Neural progenitor cell (in vitro differentiated cells): ENCODE measurements at regions not wholly inside any gene's neighbourhood (a gene's known extent, or its start where the extent isn't known, plus 50 kb on each side); places are given as distances from the start of the nearest gene placed in this dataset.

Source experiments
- DNase-seq: peaks from one replicate; pipeline ENCODE4 v3.0.0-alpha.2; 2016; ENCODE audit warnings: low spot score
- H2AFZ ChIP-seq: fragments of 200-600 bp; sonication (generic); replicated peaks from 2 replicates; pipeline ENCODE4 v1.6.1; 2016; ENCODE audit warnings: antibody characterized with exemption
- H3F3A ChIP-seq: fragments of 200-600 bp; sonication (generic); 2 replicates; pipeline ENCODE4 v1.6.1; 2016; ENCODE audit warnings: antibody characterized with exemption, low read depth
- H3K27ac ChIP-seq: fragments of 200-600 bp; sonication (generic); 2 replicates; pipeline ENCODE4 v1.5.1; 2016; ENCODE audit warnings: mild to moderate bottlenecking
- H3K27me3 ChIP-seq: fragments of 200-600 bp; sonication (generic); 2 replicates; pipeline ENCODE4 v1.6.1; 2016; ENCODE audit warnings: mild to moderate bottlenecking, moderate library complexity
- H3K36me3 ChIP-seq: fragments of 200-600 bp; sonication (generic); 2 replicates; pipeline ENCODE4 v1.5.1; 2016
- H3K4me1 ChIP-seq: fragments of 200-600 bp; sonication (generic); 2 replicates; pipeline ENCODE4 v1.6.1; 2016; ENCODE audit warnings: mixed run types
- H3K4me2 ChIP-seq: fragments of 200-600 bp; sonication (generic); 2 replicates; pipeline ENCODE4 v1.6.1; 2016
- H3K4me3 ChIP-seq: fragments of 200-600 bp; sonication (generic); 2 replicates; pipeline ENCODE4 v1.5.1; 2016
- H3K79me2 ChIP-seq: fragments of 200-600 bp; sonication (generic); 2 replicates; pipeline ENCODE4 v1.6.1; 2016; ENCODE audit warnings: low read depth
- H3K9ac ChIP-seq: fragments of 200-600 bp; sonication (generic); 2 replicates; pipeline ENCODE4 v1.6.1; 2016
- H3K9me3 ChIP-seq: fragments of 200-600 bp; sonication (generic); 2 replicates; pipeline ENCODE4 v1.5.1; 2016; ENCODE audit warnings: low read depth
- H4K20me1 ChIP-seq: fragments of 200-600 bp; sonication (generic); 2 replicates; pipeline ENCODE4 v1.6.1; 2016; ENCODE audit warnings: low read depth
- H3K27ac Mint-ChIP-seq: 3 replicates; pipeline ENCODE4 v1.8.0; 2021; ENCODE audit warnings: mixed read lengths
- H3K27me3 Mint-ChIP-seq: 2 replicates; pipeline ENCODE4 v1.8.0; 2022; ENCODE audit warnings: low read depth, mild to moderate bottlenecking, inconsistent platforms, moderate library complexity, mixed read lengths; ENCODE audit not compliant: insufficient read depth
- H3K36me3 Mint-ChIP-seq: 3 replicates; pipeline ENCODE4 v1.8.0; 2021; ENCODE audit warnings: mixed read lengths
- H3K4me1 Mint-ChIP-seq: 3 replicates; pipeline ENCODE4 v1.8.0; 2021; ENCODE audit warnings: mixed read lengths
- H3K4me3 Mint-ChIP-seq: 3 replicates; pipeline ENCODE4 v1.8.0; 2021; ENCODE audit warnings: mild to moderate bottlenecking, moderate library complexity, mixed read lengths
- H3K9me3 Mint-ChIP-seq: 3 replicates; pipeline ENCODE4 v1.8.0; 2020; ENCODE audit warnings: mixed read lengths
- CTCF ChIP-seq: fragments of 200-600 bp; sonication (generic); IDR thresholded peaks from 2 replicates; pipeline ENCODE4 v1.5.1; 2017; ENCODE audit warnings: antibody characterized with exemption, mild to moderate bottlenecking
- EZH2 ChIP-seq: fragments of 200-600 bp; sonication (generic); IDR thresholded peaks from 2 replicates; pipeline ENCODE4 v1.6.1; 2017; ENCODE audit warnings: antibody characterized with exemption, mild to moderate bottlenecking, moderate library complexity
- EZH2phosphoT487 ChIP-seq: fragments of 200-600 bp; sonication (generic); IDR thresholded peaks from 2 replicates; pipeline ENCODE4 v1.6.1; 2017; ENCODE audit warnings: antibody characterized with exemption

DNA sequence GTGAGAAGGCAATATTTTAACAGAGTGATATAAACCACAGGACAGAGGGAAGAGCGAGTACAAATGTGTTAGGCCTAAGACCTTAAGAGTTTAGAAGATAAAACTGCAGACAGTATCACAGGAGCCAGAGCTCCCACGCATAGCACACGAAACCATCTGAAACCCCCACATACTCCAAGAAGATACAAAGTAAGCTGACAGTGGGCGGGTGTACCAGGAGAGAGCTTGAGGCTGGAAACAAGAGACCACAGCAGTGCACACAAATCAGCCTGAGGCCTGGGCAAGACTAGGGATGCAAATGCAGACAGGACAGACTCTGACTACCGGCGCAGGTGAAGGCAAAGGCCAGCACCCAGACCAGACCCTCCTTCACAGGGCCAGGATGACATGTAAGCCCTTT lies 54.1 kb upstream of the ARHGAP24 start:
- Histone ChIP-seq H3K4me1 (no peaks in the 10 kb centered on the region), H3F3A (no peaks in the 10 kb centered on the region), H3K4me3 (no peak overlapping the region), H2AFZ (no peak overlapping the region), H3K36me3 (no peaks in the 10 kb centered on the region), H3K27me3 (no peaks in the 10 kb centered on the region), H3K27ac (no peak overlapping the region), H3K4me2 (no peak overlapping the region), H3K9ac (no peak overlapping the region), H4K20me1 (no peaks in the 10 kb centered on the region), H3K9me3 (no peaks in the 10 kb centered on the region), H3K79me2 (no peaks in the 10 kb centered on the region)
- H3K27ac Mint-ChIP-seq: no peak overlapping the region
- no peak for TF ChIP-seq CTCF
- TF ChIP-seq EZH2phosphoT487: no peak
- TF ChIP-seq EZH2: no peak
- H3K36me3 Mint-ChIP-seq: no peaks in the 10 kb centered on the region
- peak; percentile 11 for DNase-seq
- H3K4me3 Mint-ChIP-seq: no peak overlapping the region
- H3K4me1 Mint-ChIP-seq: peaks cover 9% of the 10 kb centered on the region
- H3K9me3 Mint-ChIP-seq: no peaks in the 10 kb centered on the region
- no peaks in the 10 kb centered on the region for H3K27me3 Mint-ChIP-seq

GRCh38 chr4:85423431-85423830 lies 51.5 kb upstream of the ARHGAP24 start:
- Histone ChIP-seq H3K9ac (no peak overlapping the region), H3F3A (no peaks in the 10 kb centered on the region), H3K9me3 (no peaks in the 10 kb centered on the region), H3K36me3 (no peaks in the 10 kb centered on the region), H3K27me3 (no peaks in the 10 kb centered on the region), H3K27ac (no peak overlapping the region), H3K4me3 (no peak overlapping the region), H4K20me1 (no peaks in the 10 kb centered on the region), H3K79me2 (no peaks in the 10 kb centered on the region), H2AFZ (no peak overlapping the region), H3K4me1 (no peaks in the 10 kb centered on the region), H3K4me2 (no peak overlapping the region)
- Mint-ChIP-seq H3K4me3 (no peak overlapping the region), H3K36me3 (no peaks in the 10 kb centered on the region), H3K9me3 (no peaks in the 10 kb centered on the region), H3K4me1 (peaks cover 9% of the 10 kb centered on the region), H3K27ac (no peak overlapping the region), H3K27me3 (no peaks in the 10 kb centered on the region)
- no peak for DNase-seq
- no peak for TF ChIP-seq EZH2phosphoT487
